ENCODE measurements at regions not wholly inside any gene's neighbourhood (a gene's known extent, or its start where the extent isn't known, plus 50 kb on each side); places are given as distances from the start of the nearest gene placed in this dataset.

- Mint-ChIP-seq H3K4me1 (ENCODE audit: unreplicated experiment) (no peaks in the 10 kb centered on the region), H3K27me3 (ENCODE audit: unreplicated experiment) (peaks cover 2% of the 10 kb centered on the region)
Measured at GRCh38 chr21:32889596-32889995, 118.0 kb upstream of the PAXBP1 start.

DNA sequence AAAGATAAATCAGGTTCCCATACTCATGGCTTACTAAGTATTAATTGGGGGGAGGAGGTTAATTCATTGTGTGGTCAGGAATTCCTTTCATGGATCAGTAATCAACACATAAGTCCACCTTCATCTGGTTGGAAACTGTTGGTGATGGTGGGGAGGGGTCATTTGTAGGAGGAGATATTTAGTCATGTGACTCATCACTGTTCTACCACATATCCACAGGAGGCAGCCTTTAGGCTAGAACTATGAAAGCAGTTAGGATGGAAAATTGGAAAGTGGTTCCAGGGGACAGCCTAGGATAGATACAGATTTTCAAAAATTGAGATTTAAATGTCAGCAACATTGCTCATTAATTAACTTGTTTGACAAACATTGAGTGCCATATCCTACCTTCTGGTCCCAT, 122.8 kb upstream of the PAXBP1 start:
- Mint-ChIP-seq H3K4me3 (ENCODE audit: unreplicated experiment) (peak overlapping the region; percentile 68), H3K36me3 (ENCODE audit: low read depth, unreplicated experiment) (peaks cover 4% of the 10 kb centered on the region), H3K27me3 (ENCODE audit: unreplicated experiment) (no peaks in the 10 kb centered on the region), H3K27ac (ENCODE audit: unreplicated experiment) (no peak overlapping the region), H3K4me1 (ENCODE audit: unreplicated experiment) (no peaks in the 10 kb centered on the region), H3K9me3 (ENCODE audit: unreplicated experiment) (no peaks in the 10 kb centered on the region)
- DNase-seq (ENCODE audit: low spot score): no peak
- TF ChIP-seq, protein P1, sequence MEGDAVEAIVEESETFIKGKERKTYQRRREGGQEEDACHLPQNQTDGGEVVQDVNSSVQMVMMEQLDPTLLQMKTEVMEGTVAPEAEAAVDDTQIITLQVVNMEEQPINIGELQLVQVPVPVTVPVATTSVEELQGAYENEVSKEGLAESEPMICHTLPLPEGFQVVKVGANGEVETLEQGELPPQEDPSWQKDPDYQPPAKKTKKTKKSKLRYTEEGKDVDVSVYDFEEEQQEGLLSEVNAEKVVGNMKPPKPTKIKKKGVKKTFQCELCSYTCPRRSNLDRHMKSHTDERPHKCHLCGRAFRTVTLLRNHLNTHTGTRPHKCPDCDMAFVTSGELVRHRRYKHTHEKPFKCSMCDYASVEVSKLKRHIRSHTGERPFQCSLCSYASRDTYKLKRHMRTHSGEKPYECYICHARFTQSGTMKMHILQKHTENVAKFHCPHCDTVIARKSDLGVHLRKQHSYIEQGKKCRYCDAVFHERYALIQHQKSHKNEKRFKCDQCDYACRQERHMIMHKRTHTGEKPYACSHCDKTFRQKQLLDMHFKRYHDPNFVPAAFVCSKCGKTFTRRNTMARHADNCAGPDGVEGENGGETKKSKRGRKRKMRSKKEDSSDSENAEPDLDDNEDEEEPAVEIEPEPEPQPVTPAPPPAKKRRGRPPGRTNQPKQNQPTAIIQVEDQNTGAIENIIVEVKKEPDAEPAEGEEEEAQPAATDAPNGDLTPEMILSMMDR (IDR thresholded peaks at IDR 0.05; ENCODE audit: unreplicated experiment): no peak

More at GRCh38 chr21:32889596-32889995, 118.0 kb upstream of the PAXBP1 start:
- H3K27ac Mint-ChIP-seq (ENCODE audit: unreplicated experiment): no peak overlapping the region
- no peaks in the 10 kb centered on the region for H3K9me3 Mint-ChIP-seq (ENCODE audit: unreplicated experiment)
- peaks cover 4% of the 10 kb centered on the region for H3K36me3 Mint-ChIP-seq (ENCODE audit: low read depth, unreplicated experiment)
- DNase-seq (ENCODE audit: low spot score): no peak
- H3K4me3 Mint-ChIP-seq (ENCODE audit: unreplicated experiment): no peak overlapping the region
- TF ChIP-seq, protein P1 (IDR thresholded peaks at IDR 0.05; ENCODE audit: unreplicated experiment): no peak

- Mint-ChIP-seq H3K9me3 (ENCODE audit: unreplicated experiment) (no peaks in the 10 kb centered on the region), H3K4me3 (ENCODE audit: unreplicated experiment) (no peak overlapping the region), H3K27me3 (ENCODE audit: unreplicated experiment) (no peaks in the 10 kb centered on the region), H3K4me1 (ENCODE audit: unreplicated experiment) (no peaks in the 10 kb centered on the region), H3K36me3 (ENCODE audit: low read depth, unreplicated experiment) (no peaks in the 10 kb centered on the region), H3K27ac (ENCODE audit: unreplicated experiment) (no peak overlapping the region)
- TF ChIP-seq, protein P1 (IDR thresholded peaks at IDR 0.05; ENCODE audit: unreplicated experiment): no peak
- DNase-seq (ENCODE audit: low spot score): no peak
Measured at GRCh38 chr21:32900814-32901213, 124.9 kb upstream of the OLIG2 start.

DNA sequence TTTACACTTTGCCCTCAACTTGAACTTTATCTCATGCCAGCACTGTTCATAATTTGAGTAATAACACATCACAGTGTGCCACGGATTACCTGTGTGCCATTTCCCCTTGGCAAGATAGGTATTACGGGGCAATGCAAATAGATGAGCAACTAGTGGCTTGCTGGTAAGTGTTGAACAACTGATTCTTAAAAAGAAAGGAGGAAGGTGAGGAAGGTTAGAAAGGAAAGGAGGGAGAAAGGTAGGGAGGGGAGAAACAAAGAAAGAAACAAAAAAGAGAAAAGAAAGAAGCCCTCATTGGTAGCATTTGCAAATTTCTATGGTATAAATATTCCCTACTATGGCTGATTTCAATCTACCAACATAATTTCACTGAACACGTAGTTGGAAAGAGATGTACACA, 118.2 kb upstream of the OLIG2 start:
- Mint-ChIP-seq H3K27me3 (ENCODE audit: unreplicated experiment) (no peaks in the 10 kb centered on the region), H3K4me1 (ENCODE audit: unreplicated experiment) (no peaks in the 10 kb centered on the region), H3K36me3 (ENCODE audit: low read depth, unreplicated experiment) (no peaks in the 10 kb centered on the region), H3K4me3 (ENCODE audit: unreplicated experiment) (no peak overlapping the region), H3K9me3 (ENCODE audit: unreplicated experiment) (no peaks in the 10 kb centered on the region), H3K27ac (ENCODE audit: unreplicated experiment) (no peak overlapping the region)
- TF ChIP-seq, protein P1 (IDR thresholded peaks at IDR 0.05; ENCODE audit: unreplicated experiment): no peak
- DNase-seq (ENCODE audit: low spot score): no peak

- H3K27me3 Mint-ChIP-seq (ENCODE audit: unreplicated experiment): no peaks in the 10 kb centered on the region
- TF ChIP-seq, protein P1 (IDR thresholded peaks at IDR 0.05; ENCODE audit: unreplicated experiment): no peak
- no peaks in the 10 kb centered on the region for H3K36me3 Mint-ChIP-seq (ENCODE audit: low read depth, unreplicated experiment)
- no peak for DNase-seq (ENCODE audit: low spot score)
- no peaks in the 10 kb centered on the region for H3K4me1 Mint-ChIP-seq (ENCODE audit: unreplicated experiment)
- no peaks in the 10 kb centered on the region for H3K9me3 Mint-ChIP-seq (ENCODE audit: unreplicated experiment)
- no peak overlapping the region for H3K4me3 Mint-ChIP-seq (ENCODE audit: unreplicated experiment)
- H3K27ac Mint-ChIP-seq (ENCODE audit: unreplicated experiment): no peak overlapping the region
Measured at GRCh38 chr21:32908534-32908933, 117.2 kb upstream of the OLIG2 start.
